H1 (cell line): ENCODE measurements at regions not wholly inside any gene's neighbourhood (a gene's known extent, or its start where the extent isn't known, plus 50 kb on each side); places are given as distances from the start of the nearest gene placed in this dataset.

Experiments used
- CTCF ChIA-PET: fragments of 300-600 bp; sonication (Branson Sonifier 250); formaldehyde crosslinking; loops from one replicate; lab custom pipeline; 2021; ENCODE audit not compliant: partially characterized antibody; lab: Charles Lee
- POLR2A ChIA-PET: fragments of 300-600 bp; sonication (Branson Sonifier 250); formaldehyde crosslinking; loops from one replicate; lab custom pipeline; 2021; ENCODE audit warnings: inconsistent platforms; ENCODE audit not compliant: partially characterized antibody; lab: Charles Lee
- DNase-seq, 2 experiments: peaks; one replicate each; pipeline versions ENCODE4 v3.0.0 to v3.0.0-alpha.2; 2010 to 2022; ENCODE audit warnings: low spot score in 2 of 2, low read depth in 1 of 2, mixed read lengths in 1 of 2
- FAIRE-seq: peaks from 2 replicates; lab custom pipeline; 2011; peaks lifted over from hg19 to GRCh38; lab: Jason Lieb, UNC
- H2AFZ ChIP-seq: 2 replicates; pipeline ENCODE4 v1.8.1; 2012; ENCODE audit warnings: low read length, inconsistent platforms
- H2AK5ac ChIP-seq: 2 replicates; pipeline ENCODE4 v1.6.1; 2013; ENCODE audit warnings: low read depth, low read length
- H2BK120ac ChIP-seq: replicated peaks from 2 replicates; pipeline ENCODE3; 2013; ENCODE audit warnings: low read depth, low read length, inconsistent platforms
- H2BK12ac ChIP-seq: 2 replicates; pipeline ENCODE4 v1.6.1; 2013; ENCODE audit warnings: low read depth, low read length
- H2BK15ac ChIP-seq: 2 replicates; pipeline ENCODE4 v1.6.1; 2013; ENCODE audit warnings: low read length
- H2BK20ac ChIP-seq: 2 replicates; pipeline ENCODE4 v1.6.1; 2013; ENCODE audit warnings: low read length
- H2BK5ac ChIP-seq: 2 replicates; pipeline ENCODE4 v1.6.1; 2013; ENCODE audit warnings: low read depth, low read length
- H3K14ac ChIP-seq: 2 replicates; pipeline ENCODE4 v1.6.1; 2013; ENCODE audit warnings: inconsistent platforms; ENCODE audit not compliant: insufficient read length
- H3K18ac ChIP-seq: 2 replicates; pipeline ENCODE4 v1.6.1; 2013; ENCODE audit warnings: low read length; ENCODE audit errors: extremely low read depth
- H3K23ac ChIP-seq: 2 replicates; pipeline ENCODE4 v1.6.1; 2013; ENCODE audit warnings: inconsistent platforms; ENCODE audit not compliant: insufficient read length
- H3K23me2 ChIP-seq: 2 replicates; pipeline ENCODE4 v1.6.1; 2013; ENCODE audit warnings: low read depth, low read length
- H3K27ac ChIP-seq: 2 replicates; pipeline ENCODE4 v1.6.1; 2011; ENCODE audit warnings: low read depth, low read length, inconsistent platforms
- H3K27me3 ChIP-seq, 4 experiments: replicated peaks in 1 of 4; 1 replicate in 1 of 4; 2 replicates in 3 of 4; pipeline versions ENCODE4 v1.6.1 to v1.8.1; 2011 to 2013; ENCODE audit warnings: low read length in 3 of 4, mild to moderate bottlenecking in 3 of 4, inconsistent platforms in 2 of 4, mixed read lengths in 2 of 4, moderate library complexity in 1 of 4; ENCODE audit not compliant: control insufficient read depth in 3 of 4, insufficient read depth in 3 of 4; ENCODE audit errors: extremely low read depth in 1 of 4
- H3K36me3 ChIP-seq, 4 experiments: 2 replicates each; pipeline versions ENCODE4 v1.6.1 to v1.8.1; 2011 to 2013; ENCODE audit warnings: mild to moderate bottlenecking in 4 of 4, low read length in 3 of 4, moderate library complexity in 2 of 4, control low read depth in 1 of 4, inconsistent platforms in 1 of 4; ENCODE audit not compliant: insufficient read depth in 4 of 4, control insufficient read depth in 2 of 4
- H3K4ac ChIP-seq: replicated peaks from 2 replicates; pipeline ENCODE3; 2013; ENCODE audit warnings: low read length, low read depth, mixed read lengths, inconsistent platforms; ENCODE audit not compliant: insufficient read length
- H3K4me1 ChIP-seq, 4 experiments: replicated peaks in 1 of 4; 1 replicate in 1 of 4; 2 replicates in 3 of 4; pipeline versions ENCODE4 v1.6.1 to v1.8.1; 2011 to 2013; ENCODE audit warnings: low read length in 3 of 4, inconsistent platforms in 2 of 4, mixed read lengths in 1 of 4; ENCODE audit not compliant: insufficient read depth in 4 of 4, control insufficient read depth in 3 of 4
- H3K4me2 ChIP-seq, 2 experiments: 2 replicates each; pipeline versions ENCODE4 v1.6.1 to v1.8.1; 2011 to 2013; ENCODE audit warnings: low read depth in 2 of 2, low read length in 2 of 2, control low read depth in 1 of 2, inconsistent platforms in 1 of 2, mild to moderate bottlenecking in 1 of 2; ENCODE audit not compliant: insufficient read depth in 1 of 2
- H3K4me3 ChIP-seq, 4 experiments: fragments of 200-600, 300-600 bp in 1 of 4; sonication (generic), shearing (Covaris generic), sonication (Bioruptor Twin) in 1 of 4; 2 replicates each; pipeline versions ENCODE4 v1.5.1 to v1.8.1; 2011 to 2016; ENCODE audit warnings: low read length in 4 of 4, low read depth in 3 of 4, control low read depth in 2 of 4, inconsistent platforms in 2 of 4, mild to moderate bottlenecking in 2 of 4, mixed read lengths in 1 of 4, moderate library complexity in 1 of 4; ENCODE audit not compliant: insufficient read depth in 2 of 4; ENCODE audit errors: extremely low read depth in 1 of 4
- H3K56ac ChIP-seq: replicated peaks from 2 replicates; pipeline ENCODE3; 2013; ENCODE audit warnings: low read depth, mild to moderate bottlenecking, mixed read lengths, low read length, inconsistent platforms; ENCODE audit not compliant: insufficient read length
- H3K79me1 ChIP-seq: 2 replicates; pipeline ENCODE4 v1.6.1; 2013; ENCODE audit warnings: low read depth, low read length, control low read depth
- H3K79me2 ChIP-seq, 2 experiments: 2 replicates each; pipeline versions ENCODE4 v1.6.1 to v1.8.1; 2012 to 2013; ENCODE audit warnings: low read length in 2 of 2, mild to moderate bottlenecking in 2 of 2, inconsistent platforms in 1 of 2; ENCODE audit not compliant: insufficient read depth in 2 of 2, control insufficient read depth in 1 of 2
- H3K9ac ChIP-seq, 4 experiments: replicated peaks in 1 of 4; 1 replicate in 1 of 4; 2 replicates in 3 of 4; pipeline versions ENCODE4 v1.6.1 to v1.8.1; 2011 to 2013; ENCODE audit warnings: low read depth in 3 of 4, low read length in 3 of 4, control low read depth in 2 of 4, mild to moderate bottlenecking in 2 of 4, moderate library complexity in 2 of 4, inconsistent platforms in 1 of 4; ENCODE audit errors: extremely low read depth in 1 of 4
- H3K9me3 ChIP-seq, 2 experiments: 2 replicates each; pipeline versions ENCODE4 v1.6.1 to v1.8.1; 2012 to 2013; ENCODE audit warnings: mild to moderate bottlenecking in 2 of 2, moderate library complexity in 2 of 2, control low read depth in 1 of 2, inconsistent platforms in 1 of 2, low read depth in 1 of 2, low read length in 1 of 2, mixed read lengths in 1 of 2; ENCODE audit not compliant: insufficient read depth in 2 of 2
- H4K20me1 ChIP-seq, 2 experiments: replicated peaks in 1 of 2; 2 replicates each; pipeline versions ENCODE3 to v1.8.1; 2011 to 2013; ENCODE audit warnings: inconsistent platforms in 2 of 2, low read length in 2 of 2, mild to moderate bottlenecking in 1 of 2; ENCODE audit not compliant: insufficient read depth in 2 of 2, control insufficient read depth in 1 of 2
- H4K5ac ChIP-seq: 2 replicates; pipeline ENCODE4 v1.6.1; 2013; ENCODE audit warnings: low read length, low read depth, mixed read lengths, inconsistent platforms; ENCODE audit not compliant: insufficient read length
- H4K8ac ChIP-seq: 2 replicates; pipeline ENCODE4 v1.8.0; 2013; ENCODE audit warnings: mild to moderate bottlenecking, moderate library complexity, low read length, inconsistent platforms; ENCODE audit not compliant: insufficient read depth; ENCODE audit errors: extremely low read depth
- H4K91ac ChIP-seq: replicated peaks from 2 replicates; pipeline ENCODE3; 2013; ENCODE audit warnings: low read length, mixed read lengths, inconsistent platforms; ENCODE audit not compliant: insufficient read length
- ATF3 ChIP-seq: IDR thresholded peaks from 2 replicates; pipeline ENCODE4 v1.6.1; 2011; ENCODE audit warnings: low read depth, mild to moderate bottlenecking, low read length; ENCODE audit not compliant: insufficient read depth
- CEBPB ChIP-seq: IDR thresholded peaks from 2 replicates; pipeline ENCODE4 v1.6.1; 2012; ENCODE audit warnings: low read depth, low read length
- EZH2 ChIP-seq: fragments of 200-600 bp; sonication (generic); IDR thresholded peaks from 2 replicates; pipeline ENCODE4 v1.7.1; 2012; ENCODE audit warnings: low read depth, mild to moderate bottlenecking, moderate library complexity, low read length, inconsistent platforms; ENCODE audit not compliant: severe bottlenecking
- GTF2F1 ChIP-seq: IDR thresholded peaks from 2 replicates; pipeline ENCODE4 v1.6.1; 2012; ENCODE audit warnings: low read depth, low read length, improper control_type of control experiment, borderline replicate concordance
- KDM5A ChIP-seq: fragments of 200-600 bp; IDR thresholded peaks from 2 replicates; pipeline ENCODE4 v1.7.1; 2012; ENCODE audit warnings: mild to moderate bottlenecking, low read length, inconsistent platforms, mixed read lengths
- POU5F1 ChIP-seq: IDR thresholded peaks from 2 replicates; pipeline ENCODE4 v1.6.1; 2011; ENCODE audit warnings: low read depth, mild to moderate bottlenecking, low read length, moderate library complexity
- RFX5 ChIP-seq: IDR thresholded peaks from 2 replicates; pipeline ENCODE4 v1.6.1; 2011; ENCODE audit warnings: low read depth, low read length, improper control_type of control experiment, borderline replicate concordance
- RXRA ChIP-seq: IDR thresholded peaks from 2 replicates; pipeline ENCODE4 v1.6.1; 2011; ENCODE audit warnings: low read depth, mild to moderate bottlenecking, low read length, moderate library complexity; ENCODE audit not compliant: insufficient read depth
- SP1 ChIP-seq: IDR thresholded peaks from 2 replicates; pipeline ENCODE4 v1.6.1; 2011; ENCODE audit warnings: low read depth, low read length
- TCF12 ChIP-seq: IDR thresholded peaks from 2 replicates; pipeline ENCODE4 v1.6.1; 2011; ENCODE audit warnings: low read depth, mild to moderate bottlenecking, low read length
- YY1 ChIP-seq: IDR thresholded peaks from 2 replicates; pipeline ENCODE4 v1.6.1; 2011; ENCODE audit warnings: low read depth, mild to moderate bottlenecking, low read length
- WGBS, 2 experiments: shearing (Covaris generic) in 1 of 2; methylation state at CpG; one replicate each; pipeline versions ENCODE4 v1.1.6 to v1.1.7; 2013 to 2015; ENCODE audit warnings: low lambda C conversion rate in 2 of 2, mixed read lengths in 2 of 2, inconsistent platforms in 1 of 2, low coverage in 1 of 2, missing lambda C conversion rate in 1 of 2; ENCODE audit not compliant: insufficient replicate concordance in 2 of 2, insufficient coverage in 1 of 2, insufficient read length in 1 of 2; ENCODE audit errors: extremely low coverage in 1 of 2, missing lambda C conversion rate in 1 of 2; 5-methylcytosine and 5-hydroxymethylcytosine counted together

- FAIRE-seq (peak; percentile 91), DNase-seq (peak; percentile 65 to 80)
- H3K4me3 ChIP-seq = peak overlapping the region in 3 of 4 experiments; percentile 6 to 43 (median 16); a peak in 4 of 8 replicates
- H3K23me2 ChIP-seq = no peaks in the 10 kb centered on the region; the same call in 1 of the 2 replicates
- ChIA-PET POLR2A (interaction anchor here (0.6 to 1.9 kb wide), 3 partner anchors 9 to 88 kb away, joined by 3 to 6 read pairs (median 3); no protein-coding TSS in a partner anchor), CTCF (interaction anchor here (0.6 to 1.4 kb wide), 2 partner anchors 12 to 162 kb away, joined by 3 read pairs; no protein-coding TSS in a partner anchor)
- no peaks in the 10 kb centered on the region for H3K79me2 ChIP-seq
- peak overlapping the region; percentile 64 to 65 for H3K4me2 ChIP-seq
- H2BK20ac ChIP-seq = peak overlapping the region; percentile 92; the same call in 1 of the 2 replicates
- no peaks in the 10 kb centered on the region for H4K20me1 ChIP-seq
- H3K27ac ChIP-seq = peak overlapping the region; percentile 51; the same call in 1 of the 2 replicates
- peak overlapping the region; percentile 56 for H4K91ac ChIP-seq
- H4K5ac ChIP-seq = peak overlapping the region; percentile 98
- H3K9me3 ChIP-seq = no peaks in the 10 kb centered on the region
- H3K79me1 ChIP-seq = no peaks in the 10 kb centered on the region
- H3K14ac ChIP-seq = no peak overlapping the region
- 3% methylated on average over 3 of the region's 5 CpGs; no CpG with 5 or more reads in 1 of the 2 experiments for WGBS, 2 experiments
- peak overlapping the region; percentile 3 for H3K56ac ChIP-seq
- peak overlapping the region in 1 of 4 experiments; percentile 28; a peak in 1 of 7 replicates for H3K9ac ChIP-seq
- peak overlapping the region; percentile 39 for H2BK120ac ChIP-seq
- H2AFZ ChIP-seq = no peak overlapping the region
- H3K36me3 ChIP-seq = no peaks in the 10 kb centered on the region
- peak overlapping the region; percentile 35; the same call in 1 of the 2 replicates for H4K8ac ChIP-seq
- peak overlapping the region; percentile 95 for H2BK5ac ChIP-seq
- H3K4me1 ChIP-seq = peaks cover 0 to 16% (median 11%) of the 10 kb centered on the region in 4 experiments; a peak in 5 of 7 replicates
- H2BK12ac ChIP-seq = peak overlapping the region; percentile 95
- no peak overlapping the region for H3K23ac ChIP-seq
- H2BK15ac ChIP-seq = no peak overlapping the region; the same call in 1 of the 2 replicates
- no peak overlapping the region for H3K4ac ChIP-seq
- H3K27me3 ChIP-seq = no peaks in the 10 kb centered on the region
- peak overlapping the region; percentile 93; the same call in 1 of the 2 replicates for H3K18ac ChIP-seq
- peak overlapping the region; percentile 84; the same call in 1 of the 2 replicates for H2AK5ac ChIP-seq
- peak; percentile 71 for TF ChIP-seq SP1
- no peak for TF ChIP-seq KDM5A
- no peak for TF ChIP-seq RFX5
- TF ChIP-seq GTF2F1 = no peak
- no peak for TF ChIP-seq RXRA
- TF ChIP-seq POU5F1 = peak; percentile 98
- no peak for TF ChIP-seq ATF3
- TF ChIP-seq CEBPB = 0 out of 2 replicates have a peak, but pooled peaks have one; percentile 5
- peak; percentile 70; the same call in 1 of the 2 replicates for TF ChIP-seq YY1
- 0 out of 2 replicates have a peak, but pooled peaks have one; percentile 72 for TF ChIP-seq TCF12
- TF ChIP-seq EZH2 = no peak
These were observed 1860.7 kb upstream of the WWC1 start for GRCh38 chr5:166430491-166431319.
